ENCODE measurements at regions not wholly inside any gene's neighbourhood (a gene's known extent, or its start where the extent isn't known, plus 50 kb on each side); places are given as distances from the start of the nearest gene placed in this dataset.

DNA sequence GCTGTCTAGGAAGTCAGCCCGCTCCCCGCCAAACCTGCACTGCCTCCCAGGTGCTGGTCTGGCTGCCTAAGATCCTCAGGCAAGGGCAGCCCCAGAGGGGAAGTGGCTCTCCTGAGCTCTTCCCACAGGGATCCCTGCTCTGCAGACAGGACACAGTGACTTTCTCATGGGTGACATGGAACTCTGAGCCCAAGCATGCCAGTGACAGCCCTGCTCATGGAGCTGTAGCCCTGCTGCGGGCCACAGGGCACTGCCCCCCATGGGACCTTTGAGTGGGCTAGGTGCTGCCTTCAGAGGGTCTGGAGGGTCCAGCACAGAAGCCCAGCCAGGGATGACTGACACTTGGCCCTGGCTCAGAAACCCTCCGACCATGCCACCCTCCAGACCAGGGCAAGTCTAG is 109.1 kb downstream of the TUBA3C start:
- H3K27me3 ChIP-seq (ENCODE audit: control insufficient read depth, insufficient read depth, low read length), result no peaks in the 10 kb centered on the region
- no peak for DNase-seq
- no peak overlapping the region for H3K4me3 ChIP-seq (ENCODE audit: insufficient read depth, low read depth, low read length)
- no peaks in the 10 kb centered on the region for H3K36me3 ChIP-seq (replicated peaks; ENCODE audit: control insufficient read depth, insufficient read depth, low read length)

DNA sequence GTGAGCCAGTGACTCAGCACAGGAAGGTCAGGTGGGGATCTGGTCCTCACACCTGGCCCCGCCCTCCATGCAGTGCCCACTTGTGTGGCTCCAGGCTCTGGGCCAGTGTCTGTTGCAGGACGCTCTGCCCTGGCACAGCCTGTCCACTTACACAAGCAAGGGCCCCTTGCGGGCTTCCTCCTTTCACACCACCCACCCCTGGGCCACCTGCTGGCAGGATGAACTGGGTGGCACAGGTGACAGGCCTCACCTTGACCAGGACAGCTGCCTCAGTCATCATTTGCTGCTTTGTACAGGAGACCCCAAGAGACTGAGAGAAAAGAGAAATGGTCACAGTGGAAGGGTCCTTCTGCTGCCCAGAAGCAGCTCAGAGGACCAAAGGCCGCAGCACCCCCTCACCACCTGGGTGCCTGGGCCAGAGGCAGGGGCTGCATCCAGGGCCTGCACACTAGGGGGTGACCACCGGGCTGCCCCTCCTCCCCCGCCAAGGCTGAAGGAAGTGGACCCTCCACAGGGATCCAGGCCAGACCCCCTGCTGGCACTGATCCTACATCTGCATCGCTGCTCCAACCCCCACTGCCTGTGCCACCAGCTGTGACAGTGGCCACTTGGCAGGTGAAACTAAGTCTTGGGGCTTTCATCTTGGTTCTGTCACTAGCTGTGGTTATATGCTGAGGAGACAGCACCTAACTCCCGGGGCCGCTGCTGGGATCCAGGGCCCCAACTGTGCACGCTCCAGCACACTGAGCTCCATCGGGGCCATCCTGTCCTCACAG is 110.3 kb downstream of the TUBA3C start:
- Histone ChIP-seq H3K36me3 (replicated peaks; ENCODE audit: control insufficient read depth, insufficient read depth, low read length) (no peaks in the 10 kb centered on the region), H3K27me3 (ENCODE audit: control insufficient read depth, insufficient read depth, low read length) (no peaks in the 10 kb centered on the region), H3K4me3 (ENCODE audit: insufficient read depth, low read depth, low read length) (no peak overlapping the region)
- DNase-seq, result no peak

DNA sequence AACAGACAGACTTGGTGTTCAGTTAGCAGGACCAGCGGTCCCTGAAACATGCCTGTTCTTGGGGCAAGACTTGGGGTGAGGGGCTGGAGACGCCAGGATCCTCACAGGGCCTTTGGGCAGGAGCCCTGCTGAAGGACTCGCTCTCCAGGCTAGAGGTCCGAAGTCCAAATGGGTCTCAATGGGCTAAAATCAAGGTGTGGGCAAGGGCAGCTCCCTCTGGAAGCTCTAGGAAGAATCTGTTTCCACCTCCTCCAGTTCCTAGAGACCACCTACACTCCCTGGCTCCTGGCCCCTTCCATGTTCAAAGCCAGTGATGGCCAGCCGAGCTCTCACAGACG is 111.3 kb downstream of the TUBA3C start:
- DNase-seq, result no peak
- Histone ChIP-seq H3K36me3 (replicated peaks; ENCODE audit: control insufficient read depth, insufficient read depth, low read length) (no peaks in the 10 kb centered on the region), H3K4me3 (ENCODE audit: insufficient read depth, low read depth, low read length) (no peak overlapping the region)

DNA sequence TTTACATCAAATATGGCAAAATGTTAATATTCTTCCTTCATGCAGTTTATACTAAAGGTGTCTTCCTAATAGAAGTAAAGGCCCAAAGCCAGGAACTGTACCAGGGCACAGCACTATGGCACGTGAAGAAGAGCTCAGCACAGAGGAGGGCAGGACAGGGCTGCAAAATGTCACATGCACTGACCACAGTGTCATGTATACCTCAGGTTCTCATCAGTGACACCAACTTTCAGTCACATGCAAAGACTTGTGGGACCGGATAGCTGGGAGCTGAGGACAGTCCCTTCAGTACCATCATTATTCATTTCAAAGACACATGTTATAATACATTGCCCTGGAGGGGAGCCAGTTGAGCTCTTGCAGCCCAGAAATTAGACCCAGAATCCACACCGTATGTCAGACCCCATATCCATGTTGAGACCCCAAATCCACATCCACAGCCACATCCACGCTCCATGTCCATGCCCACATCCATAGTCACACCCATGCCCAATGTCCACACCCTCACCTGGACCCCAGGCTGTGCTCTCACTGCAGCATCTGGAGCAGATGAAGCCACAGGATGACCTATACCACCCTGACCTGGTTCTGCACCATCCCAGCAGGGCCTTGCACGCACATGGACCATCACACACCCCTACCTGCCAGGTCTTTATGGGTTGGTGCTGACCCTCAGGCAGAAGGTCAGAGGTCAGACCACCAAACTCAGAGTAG is 111.8 kb downstream of the TUBA3C start:
- no peak for DNase-seq
- Histone ChIP-seq H3K4me3 (ENCODE audit: insufficient read depth, low read depth, low read length) (no peak overlapping the region), H3K27me3 (ENCODE audit: control insufficient read depth, insufficient read depth, low read length) (no peaks in the 10 kb centered on the region), H3K36me3 (replicated peaks; ENCODE audit: control insufficient read depth, insufficient read depth, low read length) (no peaks in the 10 kb centered on the region)

More for the DNA sequence above, 111.3 kb downstream of the TUBA3C start:
- H3K27me3 ChIP-seq (ENCODE audit: control insufficient read depth, insufficient read depth, low read length), result no peaks in the 10 kb centered on the region

DNA sequence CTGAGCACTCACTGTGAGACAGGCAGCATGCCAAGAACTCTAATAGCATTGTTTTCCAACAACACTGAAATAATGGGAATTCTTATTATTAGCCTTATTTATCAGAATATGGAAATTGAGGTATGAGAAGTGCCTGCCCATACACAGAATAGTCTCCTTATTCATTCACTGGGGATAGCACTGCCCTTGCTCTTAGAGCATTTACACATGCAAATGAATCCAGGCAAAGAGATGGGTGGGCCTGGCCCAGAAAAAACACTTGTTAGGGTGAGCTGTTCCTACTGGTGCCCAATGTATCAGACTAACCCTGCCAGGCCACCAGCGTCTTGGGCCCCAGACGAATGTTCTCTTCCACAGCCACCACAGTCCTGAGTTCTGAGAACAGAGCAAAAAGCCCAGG is 112.9 kb downstream of the TUBA3C start:
- H3K36me3 ChIP-seq (replicated peaks; ENCODE audit: control insufficient read depth, insufficient read depth, low read length), result no peaks in the 10 kb centered on the region
- H3K4me3 ChIP-seq (ENCODE audit: insufficient read depth, low read depth, low read length), result no peak overlapping the region
- no peak for DNase-seq
- H3K27me3 ChIP-seq (ENCODE audit: control insufficient read depth, insufficient read depth, low read length), result no peaks in the 10 kb centered on the region

DNA sequence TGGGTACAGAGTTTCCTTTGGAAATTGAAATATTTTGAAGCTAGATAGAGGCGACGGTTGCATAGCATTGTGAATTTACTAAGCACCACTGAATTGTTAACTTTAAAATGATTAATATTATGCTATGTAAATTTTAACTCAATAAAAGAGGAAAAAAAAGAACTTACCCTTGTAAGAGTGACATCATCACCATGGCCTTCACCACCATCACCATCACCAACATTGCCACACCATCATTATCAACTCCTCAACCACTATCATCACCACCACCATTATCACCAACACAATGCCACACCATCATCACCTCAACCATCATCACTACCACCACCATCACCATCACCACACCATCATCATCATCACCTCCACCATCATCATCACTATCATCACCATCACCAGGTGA is 113.9 kb downstream of the TUBA3C start:
- Histone ChIP-seq H3K36me3 (replicated peaks; ENCODE audit: control insufficient read depth, insufficient read depth, low read length) (no peaks in the 10 kb centered on the region), H3K27me3 (ENCODE audit: control insufficient read depth, insufficient read depth, low read length) (no peaks in the 10 kb centered on the region), H3K4me3 (ENCODE audit: insufficient read depth, low read depth, low read length) (no peak overlapping the region)
- no peak for DNase-seq

DNA sequence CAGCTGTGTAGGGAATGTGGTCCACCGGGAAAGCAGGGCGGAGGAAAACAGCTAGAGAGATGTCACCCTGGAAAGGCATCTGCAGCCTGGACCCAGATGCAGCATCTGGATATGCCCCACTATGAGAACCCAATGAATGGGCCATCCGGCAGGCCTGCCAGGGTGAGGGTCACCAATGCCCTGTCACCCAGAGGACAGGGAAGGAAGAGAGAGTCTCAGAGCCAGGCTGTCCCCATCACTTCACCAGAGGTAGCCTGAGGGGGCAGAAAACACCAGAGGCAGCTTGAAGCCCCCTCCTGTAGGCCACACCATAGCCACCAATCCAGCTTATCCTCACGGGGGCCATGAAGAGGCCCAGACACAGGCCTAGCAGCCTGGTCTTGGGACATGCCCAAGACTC is 118.8 kb downstream of the TUBA3C start:
- no peaks in the 10 kb centered on the region for H3K27me3 ChIP-seq (ENCODE audit: control insufficient read depth, insufficient read depth, low read length)
- H3K36me3 ChIP-seq (replicated peaks; ENCODE audit: control insufficient read depth, insufficient read depth, low read length), result no peaks in the 10 kb centered on the region
- DNase-seq, result no peak
- H3K4me3 ChIP-seq (ENCODE audit: insufficient read depth, low read depth, low read length), result no peak overlapping the region

DNA sequence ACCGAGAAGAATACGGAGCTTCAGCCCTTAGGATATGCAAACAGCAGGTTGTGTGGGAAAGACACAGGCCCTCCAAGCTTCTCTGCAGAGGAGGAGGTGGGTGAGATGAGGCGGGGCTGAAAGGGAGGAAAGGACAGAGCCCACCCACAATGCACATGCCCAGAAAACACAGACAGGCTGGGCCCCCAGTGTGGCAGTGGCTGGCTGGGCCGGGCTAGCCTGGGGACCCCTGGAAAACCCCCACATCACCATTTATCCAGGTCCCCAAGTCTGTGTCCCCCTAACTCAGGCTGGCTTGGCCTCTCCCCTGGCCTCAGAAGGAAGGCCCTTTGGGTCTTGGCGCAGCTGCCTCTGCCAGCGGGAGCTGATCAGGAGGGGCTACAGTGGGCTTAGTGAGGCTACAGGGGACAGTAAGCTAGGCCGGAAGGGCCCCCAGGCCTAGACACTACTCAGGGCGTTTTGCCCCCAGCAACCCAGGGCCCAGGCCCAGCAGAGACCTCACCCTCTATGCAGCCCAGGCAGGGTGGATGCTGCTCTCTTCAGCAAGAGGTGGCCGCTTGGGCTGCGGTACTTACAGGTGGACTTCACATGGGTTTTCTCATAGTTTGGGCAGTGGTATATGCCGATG is 119.5 kb downstream of the TUBA3C start:
- DNase-seq, result no peak
- Histone ChIP-seq H3K36me3 (replicated peaks; ENCODE audit: control insufficient read depth, insufficient read depth, low read length) (no peaks in the 10 kb centered on the region), H3K4me3 (ENCODE audit: insufficient read depth, low read depth, low read length) (no peak overlapping the region), H3K27me3 (ENCODE audit: control insufficient read depth, insufficient read depth, low read length) (no peaks in the 10 kb centered on the region)

DNA sequence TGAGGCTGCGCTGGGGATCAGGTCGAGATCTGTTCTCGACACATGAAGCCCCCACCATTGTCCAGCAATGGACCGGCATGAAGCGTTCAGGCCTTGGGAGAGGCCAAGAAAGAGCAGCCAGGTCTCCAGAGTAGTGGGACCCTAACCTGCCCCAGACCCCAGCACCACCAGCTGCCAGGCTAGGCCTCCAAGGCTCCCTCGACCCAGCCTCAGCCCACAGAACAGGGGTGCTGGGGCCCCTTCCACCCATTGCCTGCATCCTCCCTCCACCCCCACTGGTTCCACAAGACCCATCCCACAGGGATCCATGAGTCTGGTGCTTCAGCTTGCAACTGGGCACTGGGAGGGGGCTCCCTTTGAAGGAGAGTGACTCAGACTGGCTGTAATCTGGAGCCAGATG is 120.3 kb downstream of the TUBA3C start:
- Histone ChIP-seq H3K36me3 (replicated peaks; ENCODE audit: control insufficient read depth, insufficient read depth, low read length) (no peaks in the 10 kb centered on the region), H3K27me3 (ENCODE audit: control insufficient read depth, insufficient read depth, low read length) (no peaks in the 10 kb centered on the region), H3K4me3 (ENCODE audit: insufficient read depth, low read depth, low read length) (no peak overlapping the region)
- DNase-seq, result no peak

DNA sequence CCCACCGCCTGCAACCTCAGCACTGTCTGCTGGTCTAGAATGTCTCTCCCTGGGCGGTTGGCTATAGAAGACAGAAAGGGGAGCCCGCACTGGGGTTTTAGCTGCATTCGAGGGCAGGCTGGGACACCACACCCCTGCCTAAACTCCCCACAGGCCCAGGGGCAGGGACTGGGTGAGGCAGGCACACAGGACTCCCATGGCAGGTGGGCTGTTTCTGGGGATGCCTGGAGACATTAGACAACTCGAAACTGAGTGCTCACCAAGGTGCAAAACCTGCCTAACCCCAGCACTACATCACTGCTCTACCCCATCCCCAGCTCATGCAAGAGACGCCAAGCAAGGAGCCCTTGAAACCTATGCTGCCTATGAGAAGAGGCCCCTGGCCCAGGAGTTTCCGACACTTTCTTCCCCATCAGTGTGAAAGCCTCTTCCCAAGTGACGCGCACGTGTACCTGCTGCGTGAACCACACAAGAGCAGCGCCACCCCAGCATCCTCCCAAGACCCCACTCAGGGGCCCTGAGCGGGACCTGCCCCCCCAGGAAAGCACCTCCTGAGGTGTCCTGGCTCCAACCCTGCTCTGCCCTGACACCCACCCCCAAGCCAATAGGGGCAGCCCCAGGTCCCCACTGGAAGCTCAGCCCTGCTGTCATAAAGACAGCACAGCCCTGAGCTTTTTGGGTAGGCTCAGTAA is 121.2 kb downstream of the TUBA3C start:
- no peak for DNase-seq
- H3K27me3 ChIP-seq (ENCODE audit: control insufficient read depth, insufficient read depth, low read length), result no peaks in the 10 kb centered on the region
- H3K4me3 ChIP-seq (ENCODE audit: insufficient read depth, low read depth, low read length), result no peak overlapping the region
- H3K36me3 ChIP-seq (replicated peaks; ENCODE audit: control insufficient read depth, insufficient read depth, low read length), result no peaks in the 10 kb centered on the region

DNA sequence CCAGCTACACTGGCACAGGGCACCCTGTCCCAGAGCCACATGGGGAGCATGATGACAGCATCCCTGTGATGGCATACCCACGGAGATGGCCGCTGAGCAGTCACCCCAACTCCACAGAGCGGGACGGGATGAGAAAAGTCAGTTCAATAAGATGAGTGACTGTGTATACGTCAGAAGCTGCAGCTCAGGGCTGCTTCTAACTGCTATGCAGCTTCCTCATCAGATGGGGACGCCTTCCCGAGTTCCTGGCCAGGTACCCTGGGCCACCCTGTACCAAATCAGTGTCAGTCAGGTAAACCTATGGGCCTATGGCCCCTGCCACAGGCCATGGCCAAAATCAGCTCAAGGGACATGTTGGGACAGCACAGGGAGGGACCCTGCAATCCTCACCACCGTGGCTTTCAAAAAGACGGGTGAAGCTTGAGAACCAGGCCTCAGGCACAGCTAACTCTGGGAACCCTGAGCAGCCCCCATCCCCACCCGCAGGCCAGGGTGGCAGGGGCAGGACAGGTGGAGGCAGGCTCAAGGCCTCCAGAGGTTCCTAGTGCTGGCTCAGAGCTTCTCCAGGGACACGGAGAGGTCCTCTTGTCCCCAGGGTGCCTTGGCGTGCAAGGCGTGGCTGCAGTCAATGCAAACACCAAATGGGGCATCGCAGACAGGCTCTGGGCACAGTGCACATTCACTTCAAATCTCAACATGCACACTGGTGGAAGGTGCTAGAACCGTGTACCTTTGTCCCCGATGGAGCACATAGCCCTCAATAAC is 122.4 kb downstream of the TUBA3C start:
- no peak overlapping the region for H3K4me3 ChIP-seq (ENCODE audit: insufficient read depth, low read depth, low read length)
- H3K27me3 ChIP-seq (ENCODE audit: control insufficient read depth, insufficient read depth, low read length), result no peaks in the 10 kb centered on the region
- DNase-seq, result no peak
- H3K36me3 ChIP-seq (replicated peaks; ENCODE audit: control insufficient read depth, insufficient read depth, low read length), result no peaks in the 10 kb centered on the region

DNA sequence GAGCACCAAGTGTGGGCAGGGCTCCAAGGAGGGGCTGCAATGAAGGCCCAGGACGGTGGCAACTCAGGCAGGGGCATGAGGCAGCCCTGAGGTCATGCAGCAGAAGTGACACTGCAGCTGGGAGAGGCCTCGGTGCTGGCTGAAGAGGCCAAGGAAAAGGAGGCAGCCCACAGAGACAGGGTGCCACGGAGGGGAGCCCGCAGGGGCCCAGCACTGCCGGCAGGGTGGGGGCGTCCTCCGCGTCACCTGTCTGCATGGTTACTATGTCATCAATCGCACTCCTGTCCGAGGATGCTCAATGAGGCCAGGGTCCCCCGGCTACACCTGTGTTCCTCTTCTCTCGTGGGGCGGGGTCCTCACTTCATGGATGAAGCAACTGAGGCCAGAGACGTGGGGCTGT is 123.1 kb downstream of the TUBA3C start:
- Histone ChIP-seq H3K36me3 (replicated peaks; ENCODE audit: control insufficient read depth, insufficient read depth, low read length) (no peaks in the 10 kb centered on the region), H3K4me3 (ENCODE audit: insufficient read depth, low read depth, low read length) (no peak overlapping the region), H3K27me3 (ENCODE audit: control insufficient read depth, insufficient read depth, low read length) (no peaks in the 10 kb centered on the region)
- no peak for DNase-seq

DNA sequence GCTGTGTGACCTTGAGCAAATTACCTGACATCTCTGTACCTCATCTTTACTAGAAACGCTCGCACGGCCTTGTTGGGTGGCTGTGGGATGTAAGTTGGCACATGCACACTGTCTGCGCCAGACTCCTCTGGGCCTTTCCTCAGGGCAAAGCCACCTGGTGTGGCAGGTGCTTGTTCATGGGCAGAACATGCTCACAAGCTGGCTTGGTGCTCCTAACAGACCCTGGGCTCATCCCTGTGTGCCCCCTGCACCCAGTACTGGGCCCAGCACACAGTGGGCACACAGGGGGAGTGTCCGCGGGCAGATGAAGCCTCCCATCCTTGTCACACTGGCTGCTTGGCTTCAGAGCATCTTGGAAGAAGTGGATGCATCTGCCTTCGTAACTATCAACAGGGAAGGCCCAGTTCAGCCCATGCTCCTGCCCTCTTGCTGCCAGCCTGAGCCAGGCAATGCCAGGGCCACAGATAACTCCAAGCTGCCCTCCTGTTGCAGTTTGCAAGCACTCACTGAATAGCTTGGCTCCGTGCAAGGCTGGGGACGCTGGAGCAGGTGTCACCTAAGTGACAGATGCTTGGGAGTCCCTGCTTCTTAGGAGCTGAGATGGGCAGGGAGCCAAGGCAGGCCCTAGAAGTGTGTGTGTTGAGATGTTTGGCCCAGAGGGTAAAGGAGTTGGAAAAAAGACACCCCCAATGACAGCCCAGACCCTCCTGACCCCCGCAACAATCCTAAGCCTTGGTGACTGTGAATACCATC is 123.9 kb downstream of the TUBA3C start:
- no peak for DNase-seq
- H3K36me3 ChIP-seq (replicated peaks; ENCODE audit: control insufficient read depth, insufficient read depth, low read length), result no peaks in the 10 kb centered on the region
- no peaks in the 10 kb centered on the region for H3K27me3 ChIP-seq (ENCODE audit: control insufficient read depth, insufficient read depth, low read length)
- H3K4me3 ChIP-seq (ENCODE audit: insufficient read depth, low read depth, low read length), result no peak overlapping the region
